DND-41 (cell line): ENCODE measurements at regions not wholly inside any gene's neighbourhood (a gene's known extent, or its start where the extent isn't known, plus 50 kb on each side); places are given as distances from the start of the nearest gene placed in this dataset.

Source experiments
- ATAC-seq: fragments of 200-7000 bp; cut with Tn5 transposase; 3 replicates; pipeline ENCODE4 v1.9.1; 2021; ENCODE audit warnings: low read depth; ENCODE audit not compliant: insufficient read depth
- DNase-seq: peaks from one replicate; pipeline ENCODE4 v3.0.0-alpha.2; 2020
- H2AFZ ChIP-seq: 2 replicates; pipeline ENCODE4 v1.6.0; 2012; ENCODE audit warnings: low read depth, low read length
- H3K27ac ChIP-seq: 2 replicates; pipeline ENCODE4 v1.5.1; 2012; ENCODE audit warnings: low read length, inconsistent platforms
- H3K27me3 ChIP-seq: fragments of 200-600 bp; sonication (generic); 2 replicates; pipeline ENCODE4 v1.6.0; 2012; ENCODE audit warnings: low read length, mild to moderate bottlenecking, inconsistent platforms; ENCODE audit not compliant: insufficient read depth, poor library complexity
- H3K36me3 ChIP-seq: 2 replicates; pipeline ENCODE4 v1.5.1; 2012; ENCODE audit warnings: low read length, inconsistent platforms; ENCODE audit not compliant: insufficient read depth
- H3K4me1 ChIP-seq: 2 replicates; pipeline ENCODE4 v1.5.1; 2012; ENCODE audit warnings: mild to moderate bottlenecking, low read length; ENCODE audit not compliant: insufficient read depth
- H3K4me2 ChIP-seq: 2 replicates; pipeline ENCODE4 v1.6.0; 2012; ENCODE audit warnings: mild to moderate bottlenecking, moderate library complexity, low read length, inconsistent platforms; ENCODE audit not compliant: insufficient read depth
- H3K4me3 ChIP-seq, 2 experiments: fragments of 200-600 bp in 1 of 2; shearing (Covaris generic) in 1 of 2; 2 replicates each; pipeline ENCODE4 v1.5.1; 2012 to 2016; ENCODE audit warnings: inconsistent platforms in 2 of 2, low read length in 2 of 2, mild to moderate bottlenecking in 2 of 2, low read depth in 1 of 2, moderate library complexity in 1 of 2
- H3K79me2 ChIP-seq: 2 replicates; pipeline ENCODE4 v1.6.0; 2012; ENCODE audit warnings: low read length, inconsistent platforms; ENCODE audit not compliant: insufficient read depth
- H3K9ac ChIP-seq: 2 replicates; pipeline ENCODE4 v1.6.0; 2012; ENCODE audit warnings: low read depth, mild to moderate bottlenecking, inconsistent platforms, low read length, moderate library complexity
- H3K9me3 ChIP-seq: 2 replicates; pipeline ENCODE4 v1.5.1; 2012; ENCODE audit warnings: low read length, moderate library complexity, mild to moderate bottlenecking, inconsistent platforms; ENCODE audit not compliant: insufficient read depth, severe bottlenecking
- H4K20me1 ChIP-seq: 2 replicates; pipeline ENCODE4 v1.6.0; 2012; ENCODE audit warnings: low read length; ENCODE audit not compliant: insufficient read depth
- CTCF ChIP-seq: IDR thresholded peaks from 2 replicates; pipeline ENCODE4 v1.5.1; 2012; ENCODE audit warnings: borderline replicate concordance, low read length, moderate library complexity, mild to moderate bottlenecking; ENCODE audit not compliant: poor library complexity, severe bottlenecking; ENCODE audit errors: extremely low read depth
- EZH2 ChIP-seq: IDR thresholded peaks from 3 replicates; pipeline ENCODE4 v1.6.1; 2012; ENCODE audit warnings: borderline replicate concordance, low read depth, mild to moderate bottlenecking, moderate library complexity, low read length, inconsistent platforms; ENCODE audit not compliant: severe bottlenecking

DNA sequence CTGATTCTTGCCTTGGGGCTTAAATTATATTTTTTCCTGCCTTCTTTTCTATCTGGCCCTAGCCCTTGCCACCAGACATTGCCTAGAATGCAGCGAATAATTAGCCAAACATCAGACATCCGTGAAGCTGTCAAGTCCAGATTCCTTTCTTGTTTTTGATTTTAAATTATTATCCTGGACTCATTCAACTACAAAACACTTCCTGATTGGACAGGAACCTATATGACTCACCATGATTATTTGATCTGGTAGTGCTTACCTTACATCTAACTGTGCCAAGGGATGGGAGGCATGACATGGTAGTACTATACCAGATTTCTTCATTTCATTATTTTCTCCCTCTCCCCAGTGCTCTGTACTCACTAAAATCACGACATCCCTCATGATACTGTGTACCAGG is 829.6 kb downstream of the TLR4 start:
- H3K27me3 ChIP-seq, result no peaks in the 10 kb centered on the region
- no peaks in the 10 kb centered on the region for H3K9me3 ChIP-seq
- TF ChIP-seq CTCF (no peak), EZH2 (no peak)
- no peak overlapping the region for H3K4me2 ChIP-seq
- H3K4me3 ChIP-seq, result no peak overlapping the region
- no peak overlapping the region for H3K9ac ChIP-seq
- no peaks in the 10 kb centered on the region for H3K4me1 ChIP-seq
- no peak overlapping the region for H3K27ac ChIP-seq
- no peaks in the 10 kb centered on the region for H4K20me1 ChIP-seq
- H2AFZ ChIP-seq, result no peak overlapping the region
- no peaks in the 10 kb centered on the region for H3K79me2 ChIP-seq
- H3K36me3 ChIP-seq, result no peaks in the 10 kb centered on the region
- no peak for DNase-seq
- no peak for ATAC-seq

- ATAC-seq (no peak), DNase-seq (no peak)
- Histone ChIP-seq H3K4me2 (no peak overlapping the region), H3K27me3 (no peaks in the 10 kb centered on the region), H3K79me2 (no peaks in the 10 kb centered on the region), H2AFZ (no peak overlapping the region), H3K4me1 (no peaks in the 10 kb centered on the region), H3K36me3 (no peaks in the 10 kb centered on the region), H3K4me3 (no peak overlapping the region), H4K20me1 (no peaks in the 10 kb centered on the region), H3K27ac (no peak overlapping the region), H3K9ac (no peak overlapping the region), H3K9me3 (no peaks in the 10 kb centered on the region)
- TF ChIP-seq EZH2, result no peak
- no peak for TF ChIP-seq CTCF
These were observed 832.0 kb downstream of the TLR4 start for GRCh38 chr9:118536153-118536552.

DNA sequence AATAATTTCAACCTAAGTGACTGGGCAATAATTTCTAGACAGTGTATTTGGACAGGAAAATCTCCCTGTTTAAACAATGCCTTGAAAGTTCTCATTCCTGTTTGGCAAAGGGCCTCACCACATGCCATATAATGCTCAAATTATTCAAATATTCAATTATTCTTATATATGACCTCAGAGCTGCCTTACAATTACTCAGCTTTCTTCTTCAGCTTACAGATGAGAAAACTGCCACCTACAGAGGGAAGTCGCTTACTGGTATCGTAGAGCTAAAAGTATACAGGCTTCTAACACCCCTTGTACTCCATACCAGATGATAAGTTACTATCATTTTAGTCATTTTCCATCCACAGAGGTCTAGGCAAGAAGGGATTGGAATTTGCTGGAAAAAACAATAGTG is 830.3 kb downstream of the BRINP1 start:
- DNase-seq, result no peak

More for the DNA sequence above, 830.3 kb downstream of the BRINP1 start:
- Histone ChIP-seq H3K9me3 (no peaks in the 10 kb centered on the region), H3K36me3 (no peaks in the 10 kb centered on the region), H3K4me2 (no peak overlapping the region), H2AFZ (no peak overlapping the region), H3K9ac (no peak overlapping the region), H3K4me1 (no peaks in the 10 kb centered on the region), H4K20me1 (no peaks in the 10 kb centered on the region), H3K4me3 (no peak overlapping the region), H3K27me3 (no peaks in the 10 kb centered on the region), H3K27ac (no peak overlapping the region), H3K79me2 (no peaks in the 10 kb centered on the region)
- TF ChIP-seq EZH2 (no peak), CTCF (no peak)
- ATAC-seq, result no peak
